GM21576 (cell line): ENCODE measurements at regions not wholly inside any gene's neighbourhood (a gene's known extent, or its start where the extent isn't known, plus 50 kb on each side); places are given as distances from the start of the nearest gene placed in this dataset.
"Not testable (repeated sequence)": the region's sequence is repeated elsewhere in the genome, so short reads cannot be mapped to it uniquely, and the experiment has no call there.

Experiments used
- ATAC-seq: cut with Tn5 transposase; IDR thresholded peaks from one replicate; pipeline ENCODE4 v1.9.1; 2021; ENCODE audit warnings: mild to moderate bottlenecking, moderate library complexity; ENCODE audit not compliant: unreplicated experiment

GRCh38 chr3:182486463-182486862 lies 306.8 kb upstream of the ATP11B start:
- no peak for ATAC-seq

- ATAC-seq = no peak
Observed at GRCh38 chr3:182487143-182487542, 306.2 kb upstream of the ATP11B start.

GRCh38 chr3:182487611-182488010 lies 305.7 kb upstream of the ATP11B start:
- ATAC-seq = no peak

GRCh38 chr3:182490596-182491491 lies 302.5 kb upstream of the ATP11B start:
- ATAC-seq = no peak

- ATAC-seq = no peak
Observed at GRCh38 chr3:182491577-182491976, 301.7 kb upstream of the ATP11B start.

GRCh38 chr3:182492536-182492935 lies 300.8 kb upstream of the ATP11B start:
- no peak for ATAC-seq

- ATAC-seq = no peak
Observed at GRCh38 chr3:182500289-182500688, 293.0 kb upstream of the ATP11B start.

GRCh38 chr3:182501856-182502255 lies 291.4 kb upstream of the ATP11B start:
- ATAC-seq = no peak

- ATAC-seq = no peak
Observed at GRCh38 chr3:182503401-182503800, 289.9 kb upstream of the ATP11B start.

- ATAC-seq = no peak
Observed at GRCh38 chr3:182508919-182509711, 284.2 kb upstream of the ATP11B start.

- ATAC-seq = no peak
Observed at GRCh38 chr3:182509844-182510460, 283.4 kb upstream of the ATP11B start.

- ATAC-seq = no peak
Observed at GRCh38 chr3:182514236-182514964, 278.9 kb upstream of the ATP11B start.

- no peak for ATAC-seq
Observed at GRCh38 chr3:182516597-182517336, 276.5 kb upstream of the ATP11B start.

- no peak for ATAC-seq
Observed at GRCh38 chr3:182519569-182519968, 273.7 kb upstream of the ATP11B start.

GRCh38 chr3:182521339-182521738 lies 272.0 kb upstream of the ATP11B start:
- ATAC-seq = peak; percentile 64

- ATAC-seq = not testable (repeated sequence)
Observed at GRCh38 chr3:182523424-182523823, 269.9 kb upstream of the ATP11B start.

- ATAC-seq = no peak
Observed at GRCh38 chr3:182523836-182524235, 269.5 kb upstream of the ATP11B start.

- ATAC-seq = no peak
Observed at GRCh38 chr3:182524711-182525401, 268.4 kb upstream of the ATP11B start.

- no peak for ATAC-seq
Observed at GRCh38 chr3:182525766-182526374, 267.4 kb upstream of the ATP11B start.
